Prostate gland (tissue), 2 donors: ENCODE measurements at regions not wholly inside any gene's neighbourhood (a gene's known extent, or its start where the extent isn't known, plus 50 kb on each side); places are given as distances from the start of the nearest gene placed in this dataset.

Source experiments
- POLR2AphosphoS5 ChIP-seq: sonication (generic); formaldehyde crosslinking; IDR thresholded peaks from one replicate; pipeline ENCODE4 v1.6.1; 2017; ENCODE audit warnings: antibody characterized with exemption
- TF ChIP-seq, protein P1 (sequence below), 4 experiments: fragments of 200-600 bp in 2 of 4; fragments of 450-650 bp in 2 of 4; sonication (generic) in 2 of 4; IDR thresholded peaks; 1 replicate in 3 of 4; 2 replicates in 1 of 4; pipeline ENCODE4 v1.5.1; 2016 to 2019; ENCODE audit warnings: antibody characterized with exemption in 4 of 4, mild to moderate bottlenecking in 2 of 4, moderate library complexity in 2 of 4

GRCh38 chr3:82641701-82642100, 880.3 kb upstream of the GBE1 start:
- TF ChIP-seq POLR2AphosphoS5 = no peak
- TF ChIP-seq, protein P1, sequence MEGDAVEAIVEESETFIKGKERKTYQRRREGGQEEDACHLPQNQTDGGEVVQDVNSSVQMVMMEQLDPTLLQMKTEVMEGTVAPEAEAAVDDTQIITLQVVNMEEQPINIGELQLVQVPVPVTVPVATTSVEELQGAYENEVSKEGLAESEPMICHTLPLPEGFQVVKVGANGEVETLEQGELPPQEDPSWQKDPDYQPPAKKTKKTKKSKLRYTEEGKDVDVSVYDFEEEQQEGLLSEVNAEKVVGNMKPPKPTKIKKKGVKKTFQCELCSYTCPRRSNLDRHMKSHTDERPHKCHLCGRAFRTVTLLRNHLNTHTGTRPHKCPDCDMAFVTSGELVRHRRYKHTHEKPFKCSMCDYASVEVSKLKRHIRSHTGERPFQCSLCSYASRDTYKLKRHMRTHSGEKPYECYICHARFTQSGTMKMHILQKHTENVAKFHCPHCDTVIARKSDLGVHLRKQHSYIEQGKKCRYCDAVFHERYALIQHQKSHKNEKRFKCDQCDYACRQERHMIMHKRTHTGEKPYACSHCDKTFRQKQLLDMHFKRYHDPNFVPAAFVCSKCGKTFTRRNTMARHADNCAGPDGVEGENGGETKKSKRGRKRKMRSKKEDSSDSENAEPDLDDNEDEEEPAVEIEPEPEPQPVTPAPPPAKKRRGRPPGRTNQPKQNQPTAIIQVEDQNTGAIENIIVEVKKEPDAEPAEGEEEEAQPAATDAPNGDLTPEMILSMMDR (IDR thresholded peaks at IDR 0.05) = no peak
